ENCODE measurements at regions not wholly inside any gene's neighbourhood (a gene's known extent, or its start where the extent isn't known, plus 50 kb on each side); places are given as distances from the start of the nearest gene placed in this dataset.

- DNase-seq (ENCODE audit: extremely low spot score, unreplicated experiment), result no peak
- no peak for TF ChIP-seq CTCF (conservative IDR thresholded peaks at IDR 0.05)
- Mint-ChIP-seq H3K27me3 (peaks cover 45% of the 10 kb centered on the region), H3K27ac (no peak overlapping the region), H3K4me1 (ENCODE audit: unreplicated experiment) (peaks cover 5% of the 10 kb centered on the region), H3K9me3 (no peaks in the 10 kb centered on the region), H3K36me3 (no peaks in the 10 kb centered on the region), H3K4me3 (no peak overlapping the region)
These were observed 121.7 kb downstream of the OLFM1 start for GRCh38 chr9:135209136-135209535.

GRCh38 chr9:135209852-135210251, 122.4 kb downstream of the OLFM1 start:
- Mint-ChIP-seq H3K4me1 (ENCODE audit: unreplicated experiment) (peaks cover 5% of the 10 kb centered on the region), H3K36me3 (no peaks in the 10 kb centered on the region), H3K27me3 (peaks cover 41% of the 10 kb centered on the region), H3K9me3 (no peaks in the 10 kb centered on the region), H3K27ac (no peak overlapping the region), H3K4me3 (no peak overlapping the region)
- no peak for TF ChIP-seq CTCF (conservative IDR thresholded peaks at IDR 0.05)
- DNase-seq (ENCODE audit: extremely low spot score, unreplicated experiment), result no peak

GRCh38 chr9:135210676-135211523, 123.4 kb downstream of the OLFM1 start:
- Mint-ChIP-seq H3K4me1 (ENCODE audit: unreplicated experiment) (peaks cover 9% of the 10 kb centered on the region), H3K27ac (no peak overlapping the region), H3K27me3 (peaks cover 41% of the 10 kb centered on the region)

GRCh38 chr9:135211524-135211890, 124.0 kb downstream of the OLFM1 start:
- no peaks in the 10 kb centered on the region for H3K9me3 Mint-ChIP-seq
- H3K4me3 Mint-ChIP-seq, result no peak overlapping the region
- peaks cover 40% of the 10 kb centered on the region for H3K27me3 Mint-ChIP-seq
- H3K4me1 Mint-ChIP-seq (ENCODE audit: unreplicated experiment), result peaks cover 9% of the 10 kb centered on the region
- no peak for TF ChIP-seq CTCF (conservative IDR thresholded peaks at IDR 0.05)
- no peak for DNase-seq (ENCODE audit: extremely low spot score, unreplicated experiment)
- H3K27ac Mint-ChIP-seq, result no peak overlapping the region
- H3K36me3 Mint-ChIP-seq, result no peaks in the 10 kb centered on the region

More at GRCh38 chr9:135210676-135211523, 123.4 kb downstream of the OLFM1 start:
- DNase-seq (ENCODE audit: extremely low spot score, unreplicated experiment), result no peak
- Mint-ChIP-seq H3K36me3 (no peaks in the 10 kb centered on the region), H3K4me3 (no peak overlapping the region), H3K9me3 (no peaks in the 10 kb centered on the region)
- no peak for TF ChIP-seq CTCF (conservative IDR thresholded peaks at IDR 0.05)

- H3K4me3 Mint-ChIP-seq, result no peak overlapping the region
- no peak for DNase-seq (ENCODE audit: extremely low spot score, unreplicated experiment)
- H3K36me3 Mint-ChIP-seq, result no peaks in the 10 kb centered on the region
- H3K9me3 Mint-ChIP-seq, result no peaks in the 10 kb centered on the region
- no peak overlapping the region for H3K27ac Mint-ChIP-seq
- TF ChIP-seq CTCF (conservative IDR thresholded peaks at IDR 0.05), result no peak
- H3K4me1 Mint-ChIP-seq (ENCODE audit: unreplicated experiment), result peaks cover 16% of the 10 kb centered on the region
- peaks cover 52% of the 10 kb centered on the region for H3K27me3 Mint-ChIP-seq
These were observed 125.5 kb downstream of the OLFM1 start for GRCh38 chr9:135212961-135213360.

Data from type B pancreatic cell (in vitro differentiated cells).